ENCODE measurements at regions not wholly inside any gene's neighbourhood (a gene's known extent, or its start where the extent isn't known, plus 50 kb on each side); places are given as distances from the start of the nearest gene placed in this dataset.

- Mint-ChIP-seq H3K27ac (no peak overlapping the region), H3K36me3 (ENCODE audit: low read depth) (no peaks in the 10 kb centered on the region), H3K4me3 (no peak overlapping the region), H3K9me3 (no peaks in the 10 kb centered on the region), H3K27me3 (ENCODE audit: low read depth) (peaks cover 18% of the 10 kb centered on the region), H3K4me1 (ENCODE audit: low read depth) (peaks cover 10% of the 10 kb centered on the region)
Measured at GRCh38 chr14:66069036-66069435, 417.1 kb upstream of the CCDC196 start.

DNA sequence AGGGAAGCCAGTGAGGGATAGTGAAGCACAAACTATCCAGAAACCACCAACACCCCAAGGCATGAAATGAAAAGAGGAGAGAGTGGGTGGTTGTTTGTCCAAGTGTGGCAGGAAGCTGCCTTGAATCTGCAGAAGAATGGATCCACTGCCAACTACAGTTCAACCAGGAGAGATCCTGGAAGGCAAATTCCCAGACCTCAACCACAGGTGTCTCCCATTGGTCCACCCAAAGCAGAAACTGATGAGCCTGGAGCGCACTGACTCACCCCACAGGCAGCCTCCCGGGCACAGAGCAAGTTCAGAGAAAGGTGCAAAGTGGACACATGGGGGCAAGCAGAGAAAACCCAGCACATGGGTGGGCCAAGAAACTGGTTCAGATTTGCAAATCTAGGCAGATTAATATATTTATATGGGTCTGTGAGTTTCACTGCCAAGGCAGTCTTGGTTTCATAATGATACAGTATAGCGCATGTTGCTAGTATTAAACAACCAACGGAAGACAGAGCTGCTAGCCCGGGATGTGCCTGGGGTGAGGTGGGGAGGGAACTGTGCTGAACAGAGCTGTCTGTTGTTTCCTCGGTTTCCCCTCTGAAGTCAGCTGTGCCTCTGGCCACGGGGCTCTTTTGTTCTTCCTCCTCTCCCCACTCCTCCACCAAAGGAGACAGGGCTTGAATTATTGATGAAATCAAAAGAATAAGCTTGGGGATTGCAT is 416.2 kb upstream of the CCDC196 start:
- Mint-ChIP-seq H3K4me1 (ENCODE audit: low read depth) (peaks cover 10% of the 10 kb centered on the region), H3K36me3 (ENCODE audit: low read depth) (no peaks in the 10 kb centered on the region), H3K4me3 (no peak overlapping the region), H3K27me3 (ENCODE audit: low read depth) (peaks cover 14% of the 10 kb centered on the region), H3K27ac (no peak overlapping the region), H3K9me3 (no peaks in the 10 kb centered on the region)

GRCh38 chr14:66070542-66071319 is 415.4 kb upstream of the CCDC196 start:
- Mint-ChIP-seq H3K4me1 (ENCODE audit: low read depth) (peaks cover 10% of the 10 kb centered on the region), H3K9me3 (no peaks in the 10 kb centered on the region), H3K36me3 (ENCODE audit: low read depth) (no peaks in the 10 kb centered on the region), H3K4me3 (no peak overlapping the region), H3K27ac (no peak overlapping the region), H3K27me3 (ENCODE audit: low read depth) (peaks cover 16% of the 10 kb centered on the region)

GRCh38 chr14:66072190-66073084 is 413.7 kb upstream of the CCDC196 start:
- peaks cover 10% of the 10 kb centered on the region for H3K4me1 Mint-ChIP-seq (ENCODE audit: low read depth)
- H3K36me3 Mint-ChIP-seq (ENCODE audit: low read depth) = no peaks in the 10 kb centered on the region
- no peak overlapping the region for H3K27ac Mint-ChIP-seq
- no peak overlapping the region for H3K4me3 Mint-ChIP-seq
- H3K9me3 Mint-ChIP-seq = no peaks in the 10 kb centered on the region
- H3K27me3 Mint-ChIP-seq (ENCODE audit: low read depth) = peaks cover 30% of the 10 kb centered on the region

GRCh38 chr14:66074537-66074936 is 411.6 kb upstream of the CCDC196 start:
- no peak overlapping the region for H3K4me3 Mint-ChIP-seq
- H3K36me3 Mint-ChIP-seq (ENCODE audit: low read depth) = no peaks in the 10 kb centered on the region
- H3K9me3 Mint-ChIP-seq = no peaks in the 10 kb centered on the region
- H3K27me3 Mint-ChIP-seq (ENCODE audit: low read depth) = peaks cover 27% of the 10 kb centered on the region
- peaks cover 8% of the 10 kb centered on the region for H3K4me1 Mint-ChIP-seq (ENCODE audit: low read depth)
- H3K27ac Mint-ChIP-seq = no peak overlapping the region

DNA sequence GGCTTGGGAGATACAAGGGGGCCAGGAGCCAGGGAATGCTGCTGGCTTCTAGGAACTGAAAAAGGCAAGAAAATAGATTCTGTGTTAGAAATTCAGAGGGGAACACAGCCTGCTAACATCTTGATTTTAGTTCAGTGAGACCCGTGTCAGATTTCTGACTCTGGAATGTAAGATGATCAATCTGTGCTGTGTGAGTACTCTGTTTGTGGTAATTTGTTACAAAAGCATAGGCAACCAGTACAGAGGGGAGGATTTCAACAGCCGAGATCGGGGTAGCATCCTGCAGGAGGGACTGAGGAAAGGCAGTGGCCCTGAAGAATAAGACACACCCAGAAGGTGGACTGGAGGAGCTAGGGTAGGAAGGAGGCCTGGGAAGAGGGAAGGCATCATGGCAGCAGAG is 410.0 kb upstream of the CCDC196 start:
- H3K4me1 Mint-ChIP-seq (ENCODE audit: low read depth) = no peaks in the 10 kb centered on the region
- H3K4me3 Mint-ChIP-seq = no peak overlapping the region
- H3K27ac Mint-ChIP-seq = no peak overlapping the region
- no peaks in the 10 kb centered on the region for H3K9me3 Mint-ChIP-seq
- H3K36me3 Mint-ChIP-seq (ENCODE audit: low read depth) = no peaks in the 10 kb centered on the region
- H3K27me3 Mint-ChIP-seq (ENCODE audit: low read depth) = peaks cover 27% of the 10 kb centered on the region

DNA sequence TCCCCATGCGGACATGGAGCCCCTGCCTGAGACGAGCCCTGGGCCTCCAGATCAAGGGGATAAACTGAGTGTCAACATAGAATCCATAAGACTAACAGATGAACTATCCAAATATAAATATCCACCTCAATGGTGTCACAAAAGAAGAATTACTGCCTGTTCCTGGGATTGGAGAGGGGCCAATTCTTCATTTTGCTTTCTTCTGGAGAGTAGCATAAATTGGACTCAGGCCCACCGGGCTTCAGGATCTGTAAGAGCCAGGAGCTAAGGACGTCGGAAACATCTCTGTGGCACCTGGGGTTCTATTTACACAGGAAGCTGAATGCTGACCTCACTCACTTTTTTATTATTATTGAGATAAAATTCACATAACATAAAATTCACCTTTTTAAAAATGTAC is 408.2 kb upstream of the CCDC196 start:
- H3K27ac Mint-ChIP-seq = no peak overlapping the region
- no peaks in the 10 kb centered on the region for H3K4me1 Mint-ChIP-seq (ENCODE audit: low read depth)
- no peaks in the 10 kb centered on the region for H3K36me3 Mint-ChIP-seq (ENCODE audit: low read depth)
- no peaks in the 10 kb centered on the region for H3K9me3 Mint-ChIP-seq
- peaks cover 36% of the 10 kb centered on the region for H3K27me3 Mint-ChIP-seq (ENCODE audit: low read depth)
- H3K4me3 Mint-ChIP-seq = no peak overlapping the region

GRCh38 chr14:66081594-66082376 is 404.4 kb upstream of the CCDC196 start:
- H3K27ac Mint-ChIP-seq = no peak overlapping the region
- H3K4me3 Mint-ChIP-seq = no peak overlapping the region
- no peaks in the 10 kb centered on the region for H3K36me3 Mint-ChIP-seq (ENCODE audit: low read depth)
- H3K9me3 Mint-ChIP-seq = no peaks in the 10 kb centered on the region
- no peaks in the 10 kb centered on the region for H3K4me1 Mint-ChIP-seq (ENCODE audit: low read depth)
- H3K27me3 Mint-ChIP-seq (ENCODE audit: low read depth) = peaks cover 44% of the 10 kb centered on the region

DNA sequence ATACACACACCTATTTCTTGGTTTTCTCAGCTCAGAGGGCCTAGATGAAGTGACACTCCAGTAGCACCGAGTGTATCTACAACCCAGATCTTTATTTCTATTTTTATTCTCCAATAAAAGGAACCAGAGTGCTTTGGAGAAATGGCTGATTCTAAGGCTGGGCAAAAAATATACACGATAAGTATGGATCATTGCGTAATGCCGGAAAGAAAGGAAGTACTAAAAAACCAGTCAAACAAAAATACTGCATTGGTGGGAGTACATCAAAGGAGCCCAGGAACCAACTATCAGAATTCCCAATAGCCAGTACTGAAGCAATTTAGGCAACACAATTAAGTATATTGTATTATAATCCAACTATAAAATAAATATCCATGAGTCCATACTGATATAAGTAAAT is 400.9 kb upstream of the CCDC196 start:
- peaks cover 48% of the 10 kb centered on the region for H3K27me3 Mint-ChIP-seq (ENCODE audit: low read depth)
- H3K9me3 Mint-ChIP-seq = no peaks in the 10 kb centered on the region
- H3K36me3 Mint-ChIP-seq (ENCODE audit: low read depth) = no peaks in the 10 kb centered on the region
- no peak overlapping the region for H3K27ac Mint-ChIP-seq
- no peak overlapping the region for H3K4me3 Mint-ChIP-seq
- no peaks in the 10 kb centered on the region for H3K4me1 Mint-ChIP-seq (ENCODE audit: low read depth)

GRCh38 chr14:66085665-66086064 is 400.5 kb upstream of the CCDC196 start:
- no peaks in the 10 kb centered on the region for H3K36me3 Mint-ChIP-seq (ENCODE audit: low read depth)
- peaks cover 44% of the 10 kb centered on the region for H3K27me3 Mint-ChIP-seq (ENCODE audit: low read depth)
- no peaks in the 10 kb centered on the region for H3K9me3 Mint-ChIP-seq
- H3K27ac Mint-ChIP-seq = no peak overlapping the region
- no peak overlapping the region for H3K4me3 Mint-ChIP-seq
- H3K4me1 Mint-ChIP-seq (ENCODE audit: low read depth) = no peaks in the 10 kb centered on the region

GRCh38 chr14:66087231-66087630 is 398.9 kb upstream of the CCDC196 start:
- no peaks in the 10 kb centered on the region for H3K4me1 Mint-ChIP-seq (ENCODE audit: low read depth)
- H3K4me3 Mint-ChIP-seq = no peak overlapping the region
- H3K36me3 Mint-ChIP-seq (ENCODE audit: low read depth) = no peaks in the 10 kb centered on the region
- H3K27ac Mint-ChIP-seq = no peak overlapping the region
- H3K9me3 Mint-ChIP-seq = no peaks in the 10 kb centered on the region
- peaks cover 43% of the 10 kb centered on the region for H3K27me3 Mint-ChIP-seq (ENCODE audit: low read depth)

GRCh38 chr14:66088656-66089055 is 397.5 kb upstream of the CCDC196 start:
- H3K9me3 Mint-ChIP-seq = no peaks in the 10 kb centered on the region
- no peak overlapping the region for H3K4me3 Mint-ChIP-seq
- H3K27me3 Mint-ChIP-seq (ENCODE audit: low read depth) = peaks cover 36% of the 10 kb centered on the region
- no peak overlapping the region for H3K27ac Mint-ChIP-seq
- H3K36me3 Mint-ChIP-seq (ENCODE audit: low read depth) = no peaks in the 10 kb centered on the region
- H3K4me1 Mint-ChIP-seq (ENCODE audit: low read depth) = no peaks in the 10 kb centered on the region

DNA sequence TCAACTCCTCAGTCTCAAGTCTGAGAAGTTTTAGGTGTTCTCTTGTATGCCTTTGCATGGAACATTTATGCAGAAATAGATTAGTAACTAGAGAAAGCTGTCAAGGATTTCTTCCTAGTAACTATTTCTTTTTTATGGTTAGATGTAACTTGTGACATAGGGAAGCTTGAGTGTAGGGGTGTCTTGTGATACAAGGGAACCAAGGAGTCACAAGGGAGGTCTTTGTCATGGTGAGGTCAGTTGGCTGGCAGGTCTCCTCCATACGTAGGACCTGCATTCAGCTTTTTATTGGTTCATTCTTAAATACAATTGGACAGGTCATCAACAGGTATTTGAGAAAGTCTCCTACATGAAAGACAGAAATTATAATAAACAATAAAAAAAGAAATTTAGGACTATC is 394.0 kb upstream of the CCDC196 start:
- Mint-ChIP-seq H3K36me3 (ENCODE audit: low read depth) (no peaks in the 10 kb centered on the region), H3K4me1 (ENCODE audit: low read depth) (no peaks in the 10 kb centered on the region), H3K9me3 (no peaks in the 10 kb centered on the region), H3K27ac (no peak overlapping the region), H3K4me3 (no peak overlapping the region), H3K27me3 (ENCODE audit: low read depth) (peaks cover 34% of the 10 kb centered on the region)

DNA sequence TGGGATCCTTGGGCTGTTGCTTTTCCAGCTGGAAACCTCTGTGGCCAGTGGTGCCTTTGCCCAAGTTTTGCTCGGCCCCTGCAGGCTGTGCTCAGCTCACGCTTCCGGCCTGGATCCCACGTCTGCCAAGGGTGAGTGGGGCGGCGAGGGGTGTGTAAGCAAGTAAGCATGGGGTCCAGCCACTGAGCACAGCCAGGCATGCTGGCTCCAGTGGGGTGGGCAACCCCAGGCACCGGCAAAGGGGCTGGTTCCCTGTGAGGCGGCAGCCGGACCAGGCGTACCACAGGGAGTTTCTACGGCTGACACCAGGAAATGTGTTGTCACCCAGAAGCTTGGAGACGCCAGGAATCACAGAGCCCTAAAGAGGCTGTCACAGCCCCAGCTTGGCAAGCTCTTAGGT is 393.4 kb upstream of the CCDC196 start:
- H3K9me3 Mint-ChIP-seq = no peaks in the 10 kb centered on the region
- H3K4me3 Mint-ChIP-seq = no peak overlapping the region
- no peaks in the 10 kb centered on the region for H3K4me1 Mint-ChIP-seq (ENCODE audit: low read depth)
- no peaks in the 10 kb centered on the region for H3K36me3 Mint-ChIP-seq (ENCODE audit: low read depth)
- peaks cover 31% of the 10 kb centered on the region for H3K27me3 Mint-ChIP-seq (ENCODE audit: low read depth)
- H3K27ac Mint-ChIP-seq = no peak overlapping the region

Measured in T-helper 1 cell treated with Interleukin-12 subunit alpha and Interleukin-12 subunit beta and Interleukin-4 antibody, amounts not matched to agents 30 μg/mL and 1 μg/mL, for 36 hours (primary cell).